GM12864 (cell line): ENCODE measurements at regions not wholly inside any gene's neighbourhood (a gene's known extent, or its start where the extent isn't known, plus 50 kb on each side); places are given as distances from the start of the nearest gene placed in this dataset.

ENCODE experiments used
- DNase-seq: peaks from one replicate; pipeline ENCODE4 v3.0.0-alpha.2; 2011; ENCODE audit warnings: low read depth
- H3K4me3 ChIP-seq: 2 replicates; pipeline ENCODE4 v1.5.1; 2011; ENCODE audit warnings: mild to moderate bottlenecking, low read depth, low read length, control low read depth
- TF ChIP-seq, protein P1 (sequence below): IDR thresholded peaks from 2 replicates; pipeline ENCODE4 v1.5.1; 2011; ENCODE audit warnings: low read depth, mild to moderate bottlenecking, moderate library complexity, low read length, control low read depth, inconsistent platforms; ENCODE audit errors: missing control alignments

DNA sequence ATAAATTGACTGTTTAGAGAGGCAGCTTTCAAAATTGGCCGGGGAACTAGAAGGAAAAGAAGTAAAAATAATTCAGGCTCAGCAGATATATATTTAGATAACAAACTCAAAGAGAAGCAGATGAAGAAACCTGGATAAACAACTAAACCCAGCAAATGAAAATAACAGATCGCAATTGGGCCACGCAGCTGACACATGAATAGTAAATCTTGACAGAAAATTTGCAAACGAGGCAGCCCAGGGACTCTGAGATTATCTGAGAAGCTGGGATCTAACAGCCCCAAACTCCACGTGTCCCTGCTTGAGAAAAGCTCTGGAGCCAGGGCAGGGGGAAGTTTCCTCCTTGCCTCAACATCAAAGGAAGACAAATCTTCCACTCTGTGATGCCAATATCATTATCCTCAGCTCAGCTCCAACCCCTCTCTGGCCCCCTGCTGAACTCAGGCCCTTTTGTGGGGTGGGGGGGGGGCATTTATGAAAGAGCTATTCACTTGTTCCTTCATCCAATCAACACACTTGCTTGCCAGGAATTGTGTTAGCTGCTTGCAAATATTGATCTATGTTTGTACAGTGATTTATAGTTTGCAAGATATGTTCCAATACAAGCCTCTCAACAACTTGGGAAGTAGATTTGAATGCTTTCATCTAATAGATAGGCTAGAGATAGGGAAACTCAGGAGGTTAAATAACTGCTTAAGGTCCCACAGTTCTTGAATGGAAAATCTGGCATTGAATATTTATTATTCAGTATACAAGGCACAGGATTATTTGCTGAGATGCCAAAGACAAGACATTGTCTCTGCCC lies 72.5 kb upstream of the C11orf87 start:
- no peak for DNase-seq
- TF ChIP-seq, protein P1, sequence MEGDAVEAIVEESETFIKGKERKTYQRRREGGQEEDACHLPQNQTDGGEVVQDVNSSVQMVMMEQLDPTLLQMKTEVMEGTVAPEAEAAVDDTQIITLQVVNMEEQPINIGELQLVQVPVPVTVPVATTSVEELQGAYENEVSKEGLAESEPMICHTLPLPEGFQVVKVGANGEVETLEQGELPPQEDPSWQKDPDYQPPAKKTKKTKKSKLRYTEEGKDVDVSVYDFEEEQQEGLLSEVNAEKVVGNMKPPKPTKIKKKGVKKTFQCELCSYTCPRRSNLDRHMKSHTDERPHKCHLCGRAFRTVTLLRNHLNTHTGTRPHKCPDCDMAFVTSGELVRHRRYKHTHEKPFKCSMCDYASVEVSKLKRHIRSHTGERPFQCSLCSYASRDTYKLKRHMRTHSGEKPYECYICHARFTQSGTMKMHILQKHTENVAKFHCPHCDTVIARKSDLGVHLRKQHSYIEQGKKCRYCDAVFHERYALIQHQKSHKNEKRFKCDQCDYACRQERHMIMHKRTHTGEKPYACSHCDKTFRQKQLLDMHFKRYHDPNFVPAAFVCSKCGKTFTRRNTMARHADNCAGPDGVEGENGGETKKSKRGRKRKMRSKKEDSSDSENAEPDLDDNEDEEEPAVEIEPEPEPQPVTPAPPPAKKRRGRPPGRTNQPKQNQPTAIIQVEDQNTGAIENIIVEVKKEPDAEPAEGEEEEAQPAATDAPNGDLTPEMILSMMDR = no peak
- no peak overlapping the region for H3K4me3 ChIP-seq

DNA sequence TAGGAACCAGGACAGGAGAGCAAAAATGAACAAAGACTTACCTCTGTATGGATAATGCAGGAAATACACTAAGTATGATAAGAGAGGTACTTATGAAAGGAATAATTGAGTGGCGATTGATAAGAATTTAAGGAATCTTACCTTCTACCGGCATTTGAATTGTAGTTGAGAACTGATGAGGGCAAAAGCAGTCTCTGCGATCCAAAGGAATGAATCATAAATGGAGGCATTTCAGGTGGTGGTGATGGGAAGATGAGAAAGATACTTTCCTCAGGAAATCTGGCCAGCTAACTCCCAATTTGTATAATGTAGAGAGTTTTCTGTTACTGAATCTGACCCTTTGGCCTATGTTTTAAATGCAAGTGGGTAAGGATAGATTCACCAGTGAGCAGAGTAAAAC lies 71.9 kb upstream of the C11orf87 start:
- DNase-seq = no peak
- TF ChIP-seq, protein P1 = no peak
- H3K4me3 ChIP-seq = no peak overlapping the region

DNA sequence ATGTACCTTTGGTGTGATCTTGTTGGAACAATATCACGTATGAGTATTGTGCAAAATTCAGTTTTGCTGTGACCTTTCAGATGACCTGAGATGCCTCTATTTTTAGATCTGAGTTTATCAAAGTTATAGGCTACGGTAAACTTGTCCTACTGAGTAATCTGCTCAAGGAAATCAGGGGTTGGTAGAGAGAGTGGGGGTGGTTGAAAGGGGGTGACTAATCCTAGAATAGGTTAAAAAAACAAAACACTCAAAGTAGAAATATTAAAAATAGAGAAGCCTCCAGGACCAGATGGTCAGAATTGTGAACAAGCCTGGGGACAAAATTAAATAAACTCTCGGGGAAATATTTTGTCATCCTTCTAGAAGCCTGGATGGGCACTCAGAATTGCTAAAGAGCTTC lies 59.9 kb upstream of the C11orf87 start:
- H3K4me3 ChIP-seq = no peak overlapping the region
- no peak for DNase-seq
- TF ChIP-seq, protein P1 = no peak

DNA sequence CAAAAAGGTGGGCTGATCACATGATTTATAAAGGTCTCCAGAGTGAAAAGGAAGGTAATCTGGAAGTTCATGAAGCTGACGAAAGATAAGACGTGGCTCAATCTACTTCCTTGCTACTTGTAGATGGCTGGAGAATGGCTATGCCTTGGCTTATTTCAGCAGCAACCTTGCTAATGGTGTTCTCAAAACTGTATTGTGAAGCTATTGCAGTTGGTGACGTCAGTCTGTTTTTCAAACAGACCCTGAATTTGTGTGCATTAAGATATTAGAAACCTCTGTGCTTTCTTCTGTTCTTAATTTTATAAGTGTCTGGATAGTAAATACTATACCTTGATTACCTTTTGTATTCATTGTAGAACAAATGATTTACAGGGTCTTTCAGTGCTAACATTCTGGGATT lies 58.3 kb upstream of the C11orf87 start:
- H3K4me3 ChIP-seq = no peak overlapping the region
- TF ChIP-seq, protein P1 = no peak
- no peak for DNase-seq

DNA sequence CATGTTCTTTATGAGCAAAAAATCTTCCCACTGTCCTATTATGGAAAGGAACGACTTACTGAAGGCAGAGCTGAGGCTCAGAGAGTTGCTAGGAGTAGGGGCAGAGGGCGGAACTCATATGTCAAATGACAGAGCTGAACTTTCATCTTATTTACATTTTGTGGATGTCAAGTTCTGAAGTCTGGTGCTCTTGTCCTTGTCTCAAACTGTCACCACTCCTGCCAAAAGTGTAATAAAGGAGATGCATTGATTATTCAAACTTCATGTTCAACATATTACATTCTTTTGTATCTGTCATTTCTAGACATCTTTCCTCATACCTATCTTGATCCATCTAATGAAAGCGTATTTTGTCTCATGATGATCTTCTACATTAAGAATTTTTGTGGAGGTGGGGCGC lies 57.1 kb upstream of the C11orf87 start:
- H3K4me3 ChIP-seq = no peak overlapping the region
- DNase-seq = no peak
- TF ChIP-seq, protein P1 = no peak

DNA sequence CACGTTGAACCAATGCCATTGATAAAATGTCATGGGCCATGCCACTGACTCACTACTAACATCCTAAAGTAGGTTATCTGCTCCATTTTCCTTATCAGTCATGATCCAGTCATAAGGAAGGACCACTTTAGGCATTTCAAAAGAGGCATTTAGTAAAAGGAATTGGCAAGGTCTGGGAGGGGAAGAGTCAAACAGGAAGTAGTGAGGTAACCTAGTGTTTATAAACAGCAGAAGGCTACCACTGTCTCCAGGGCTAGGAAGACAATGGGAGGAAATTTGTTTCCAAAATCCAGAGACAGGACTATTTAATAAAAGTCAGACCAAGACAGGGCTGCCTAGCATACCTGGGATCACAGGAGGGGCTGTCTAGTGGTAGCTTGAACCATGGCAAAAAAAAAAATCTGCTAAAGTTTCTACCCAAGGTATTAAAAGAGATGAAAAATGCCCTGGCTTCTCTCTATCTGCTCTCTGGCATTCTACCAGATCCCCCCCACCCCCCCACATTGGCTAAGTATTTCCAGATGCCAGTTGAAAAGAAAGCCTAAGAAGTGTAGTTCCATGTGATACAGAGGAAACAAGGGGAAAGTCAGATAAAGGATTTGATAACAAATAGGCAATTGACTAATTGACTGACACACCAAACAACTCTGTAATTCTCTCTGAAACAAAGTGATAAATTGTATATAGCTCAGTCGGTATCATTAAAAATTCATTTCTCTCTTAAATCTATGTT lies 50.4 kb upstream of the C11orf87 start:
- no peak overlapping the region for H3K4me3 ChIP-seq
- no peak for DNase-seq
- TF ChIP-seq, protein P1 = no peak
